ACC112 (cell line): ENCODE measurements at regions not wholly inside any gene's neighbourhood (a gene's known extent, or its start where the extent isn't known, plus 50 kb on each side); places are given as distances from the start of the nearest gene placed in this dataset.
"Not testable (repeated sequence)": the region's sequence is repeated elsewhere in the genome, so short reads cannot be mapped to it uniquely, and the experiment has no call there.

Experiments used
- H2AFZ ChIP-seq: fragments of 200-600 bp; sonication (generic); one replicate; pipeline ENCODE4 v1.6.0; 2017; ENCODE audit warnings: antibody characterized with exemption, low read length; ENCODE audit not compliant: unreplicated experiment
- H3K27ac ChIP-seq: fragments of 200-600 bp; sonication (generic); 2 replicates; pipeline ENCODE4 v1.5.1; 2014; ENCODE audit warnings: low read depth, mild to moderate bottlenecking, antibody characterized with exemption, low read length, moderate library complexity
- H3K27me3 ChIP-seq: fragments of 200-600 bp; sonication (generic); 2 replicates; pipeline ENCODE4 v1.6.1; 2014; ENCODE audit warnings: mild to moderate bottlenecking, antibody characterized with exemption, low read length, moderate library complexity, mixed read lengths; ENCODE audit not compliant: insufficient read depth
- H3K36me3 ChIP-seq: fragments of 200-600 bp; sonication (generic); 2 replicates; pipeline ENCODE4 v1.6.1; 2016; ENCODE audit warnings: mild to moderate bottlenecking, antibody characterized with exemption, low read length, moderate library complexity, mixed read lengths; ENCODE audit not compliant: insufficient read depth
- H3K4me1 ChIP-seq: fragments of 200-600 bp; sonication (generic); one replicate; pipeline ENCODE4 v1.6.1; 2016; ENCODE audit warnings: low read length, mixed read lengths; ENCODE audit not compliant: insufficient read depth, unreplicated experiment, control insufficient read depth
- H3K4me3 ChIP-seq: fragments of 200-600 bp; sonication (generic); 2 replicates; pipeline ENCODE4 v1.5.1; 2014; ENCODE audit warnings: mild to moderate bottlenecking, low read depth, low read length
- H3K79me2 ChIP-seq: fragments of 200-600 bp; sonication (generic); one replicate; pipeline ENCODE4 v1.6.0; 2016; ENCODE audit warnings: low read length; ENCODE audit not compliant: control insufficient read depth, unreplicated experiment, insufficient read depth

DNA sequence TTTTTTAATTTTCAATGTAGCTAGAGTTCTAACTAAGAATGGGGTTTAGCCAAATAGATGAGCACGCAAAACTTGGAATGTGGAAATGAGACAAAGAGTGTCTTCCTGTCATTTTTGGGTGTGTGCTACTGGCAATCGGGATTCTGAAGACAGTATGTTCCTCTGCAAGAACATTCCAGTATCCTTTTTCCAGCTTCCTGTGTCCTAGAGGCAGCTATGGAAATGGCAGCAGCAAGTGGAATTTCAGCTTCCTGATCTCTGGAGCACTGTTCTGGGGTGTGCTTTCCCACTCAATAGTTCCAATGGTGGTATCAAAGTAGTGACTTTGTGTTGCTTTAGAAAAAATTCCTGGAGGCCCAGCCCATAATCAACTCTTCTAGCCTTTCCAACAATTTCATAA lies 642.9 kb upstream of the KCNMB2 start:
- Histone ChIP-seq H3K4me1 (peaks cover 17% of the 10 kb centered on the region), H3K27ac (peak overlapping the region; percentile 33), H2AFZ (no peak overlapping the region), H3K4me3 (no peak overlapping the region; the same call in 1 of the 2 replicates), H3K36me3 (0 out of 2 replicates have a peak, but pooled peaks cover 3% of the 10 kb centered on the region), H3K79me2 (no peaks in the 10 kb centered on the region), H3K27me3 (no peaks in the 10 kb centered on the region)

DNA sequence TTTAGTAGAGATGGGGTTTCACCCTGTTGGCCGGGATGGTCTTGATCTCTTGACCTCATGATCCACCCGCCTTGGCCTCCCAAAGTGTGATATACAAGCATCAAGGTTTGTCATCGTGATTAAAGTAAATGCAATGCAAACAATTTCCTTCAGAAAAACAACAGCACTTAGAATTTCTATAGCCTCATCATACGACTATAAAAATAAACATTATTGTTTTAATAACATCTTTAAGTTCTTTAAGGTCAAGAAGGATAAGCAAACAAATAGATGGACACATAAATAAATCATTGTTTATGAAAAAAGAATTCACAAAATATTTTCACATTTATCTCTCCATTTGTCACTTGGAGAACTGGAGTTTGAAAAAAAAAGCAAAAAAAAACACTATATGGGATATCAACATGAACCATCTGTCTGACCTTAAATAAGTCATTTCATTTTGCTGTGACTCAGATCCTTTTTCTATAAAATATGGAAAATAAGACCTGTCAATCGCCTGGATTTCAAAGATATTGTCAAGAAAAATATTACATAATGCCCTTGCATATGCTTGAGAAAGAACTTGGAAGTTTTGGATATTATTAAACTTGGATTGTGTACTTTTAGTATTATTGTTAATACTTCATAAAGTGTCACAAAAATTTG lies 642.0 kb upstream of the KCNMB2 start:
- H3K27me3 ChIP-seq = no peaks in the 10 kb centered on the region

DNA sequence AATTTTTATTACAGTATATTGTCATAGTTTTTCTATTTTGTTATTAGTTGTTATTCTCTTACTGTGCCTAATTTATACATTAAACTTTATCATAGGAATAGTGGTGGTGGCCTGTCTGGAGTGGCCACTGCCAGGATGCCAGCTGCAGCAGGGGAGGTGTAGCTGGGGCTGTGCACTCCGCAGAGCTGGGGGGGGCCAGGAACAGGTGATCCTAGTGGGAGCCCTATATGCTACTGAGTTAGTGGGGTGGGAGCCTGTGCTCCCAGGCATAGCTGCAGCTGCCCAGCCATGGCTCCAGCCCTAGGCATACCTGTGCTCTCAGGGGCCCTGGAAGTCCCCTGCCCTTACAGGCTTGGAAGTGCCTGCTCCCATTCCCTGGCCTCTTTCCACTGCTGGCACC lies 638.1 kb upstream of the KCNMB2 start:
- Histone ChIP-seq H3K79me2 (no peaks in the 10 kb centered on the region), H3K27ac (no peak overlapping the region), H3K4me1 (peaks cover 17% of the 10 kb centered on the region), H3K27me3 (no peaks in the 10 kb centered on the region), H3K4me3 (no peak overlapping the region), H2AFZ (no peak overlapping the region), H3K36me3 (0 out of 2 replicates have a peak, but pooled peaks cover 6% of the 10 kb centered on the region)

More for the DNA sequence above, 642.0 kb upstream of the KCNMB2 start:
- peak overlapping the region; percentile 11; the same call in 1 of the 2 replicates for H3K27ac ChIP-seq
- H3K4me1 ChIP-seq = peaks cover 17% of the 10 kb centered on the region
- H2AFZ ChIP-seq = no peak overlapping the region
- no peak overlapping the region for H3K4me3 ChIP-seq
- H3K36me3 ChIP-seq = 0 out of 2 replicates have a peak, but pooled peaks cover 3% of the 10 kb centered on the region
- H3K79me2 ChIP-seq = no peaks in the 10 kb centered on the region

DNA sequence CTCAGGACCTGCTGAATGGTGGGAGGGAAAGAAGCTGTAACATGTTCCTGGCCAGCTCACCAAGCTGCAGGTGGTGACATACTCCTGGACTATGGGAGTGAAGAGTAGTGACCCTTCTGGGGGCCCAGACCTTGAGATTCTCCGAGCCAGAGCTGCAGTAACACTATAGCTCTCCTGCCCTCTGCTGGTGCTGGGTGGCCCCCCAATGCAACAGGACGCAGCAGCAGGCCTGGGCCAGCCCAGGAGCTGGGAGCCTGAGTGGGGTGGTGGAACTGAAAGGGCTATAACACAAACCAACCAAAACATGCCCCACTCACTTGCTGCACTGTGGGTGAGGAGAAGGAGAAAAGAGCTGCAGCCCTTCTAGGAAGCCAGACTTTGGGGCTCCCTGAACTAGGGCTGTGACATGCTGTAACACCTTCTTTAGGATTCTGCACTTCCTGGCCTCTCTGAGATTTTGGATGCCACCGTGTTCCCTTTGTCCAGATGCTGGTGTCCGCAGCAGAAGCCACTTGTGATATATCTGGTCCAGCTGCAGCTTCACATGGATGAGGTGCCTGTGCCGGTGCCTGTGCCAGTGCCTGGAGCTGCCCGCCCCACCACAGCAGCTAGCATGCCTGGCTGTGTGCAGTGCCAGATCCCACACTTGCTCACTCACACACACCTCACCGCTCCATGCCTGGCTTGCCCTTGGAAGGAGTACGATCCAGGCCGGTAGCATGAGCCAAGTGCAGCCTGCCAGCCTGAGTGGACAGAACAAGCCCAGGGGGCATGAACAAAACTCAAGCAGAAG lies 636.8 kb upstream of the KCNMB2 start:
- no peaks in the 10 kb centered on the region for H3K79me2 ChIP-seq
- no peak overlapping the region for H2AFZ ChIP-seq

DNA sequence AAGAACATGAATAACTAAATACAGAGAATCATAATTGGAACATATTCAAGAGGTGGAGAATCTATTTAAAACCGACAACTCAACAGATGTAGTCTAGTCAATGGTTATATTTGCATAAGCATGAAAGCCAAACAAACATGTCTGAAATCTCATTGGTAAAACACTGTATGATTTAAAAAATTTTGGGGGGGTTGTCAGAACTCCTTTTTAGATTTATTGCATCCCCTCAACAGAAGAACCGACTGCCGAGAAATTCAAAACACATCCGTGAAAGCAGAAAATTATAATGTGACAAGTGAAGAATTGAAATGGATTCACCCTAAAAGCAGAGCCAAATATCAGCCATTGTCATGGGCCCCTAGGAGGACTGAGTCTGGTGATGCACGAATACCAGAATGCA lies 633.4 kb upstream of the KCNMB2 start:
- Histone ChIP-seq H3K27me3 (no peaks in the 10 kb centered on the region), H3K79me2 (no peaks in the 10 kb centered on the region), H3K4me3 (no peak overlapping the region), H3K36me3 (0 out of 2 replicates have a peak, but pooled peaks cover 3% of the 10 kb centered on the region), H2AFZ (no peak overlapping the region), H3K4me1 (peaks cover 34% of the 10 kb centered on the region), H3K27ac (no peak overlapping the region)

More for the DNA sequence above, 636.8 kb upstream of the KCNMB2 start:
- Histone ChIP-seq H3K27ac (no peak overlapping the region), H3K27me3 (no peaks in the 10 kb centered on the region), H3K4me1 (peaks cover 12% of the 10 kb centered on the region), H3K4me3 (no peak overlapping the region), H3K36me3 (0 out of 2 replicates have a peak, but pooled peaks cover 6% of the 10 kb centered on the region)

DNA sequence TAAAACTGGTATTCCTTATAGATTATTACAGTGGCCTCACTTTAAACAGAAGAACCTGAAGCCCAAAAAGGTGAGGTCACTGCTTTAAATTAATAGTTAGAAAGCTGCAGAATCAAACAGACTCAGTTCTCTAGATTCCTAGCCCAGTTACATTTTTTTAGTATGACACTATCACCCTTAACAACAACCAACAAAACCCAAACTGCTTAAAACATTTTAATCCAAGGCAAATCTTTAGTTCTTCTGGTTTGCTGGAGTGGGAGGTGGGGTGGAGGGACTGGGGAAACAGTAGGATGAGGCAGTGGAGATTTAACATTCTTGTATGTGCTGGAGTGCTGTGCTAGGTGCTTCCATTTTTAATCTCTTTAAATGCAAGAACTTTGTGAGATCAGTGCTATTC lies 631.6 kb upstream of the KCNMB2 start:
- Histone ChIP-seq H3K27me3 (no peaks in the 10 kb centered on the region), H3K27ac (peak overlapping the region; percentile 94), H3K4me3 (no peak overlapping the region), H3K79me2 (no peaks in the 10 kb centered on the region), H3K4me1 (peaks cover 34% of the 10 kb centered on the region), H2AFZ (peak overlapping the region; percentile 41), H3K36me3 (0 out of 2 replicates have a peak, but pooled peaks cover 2% of the 10 kb centered on the region)

DNA sequence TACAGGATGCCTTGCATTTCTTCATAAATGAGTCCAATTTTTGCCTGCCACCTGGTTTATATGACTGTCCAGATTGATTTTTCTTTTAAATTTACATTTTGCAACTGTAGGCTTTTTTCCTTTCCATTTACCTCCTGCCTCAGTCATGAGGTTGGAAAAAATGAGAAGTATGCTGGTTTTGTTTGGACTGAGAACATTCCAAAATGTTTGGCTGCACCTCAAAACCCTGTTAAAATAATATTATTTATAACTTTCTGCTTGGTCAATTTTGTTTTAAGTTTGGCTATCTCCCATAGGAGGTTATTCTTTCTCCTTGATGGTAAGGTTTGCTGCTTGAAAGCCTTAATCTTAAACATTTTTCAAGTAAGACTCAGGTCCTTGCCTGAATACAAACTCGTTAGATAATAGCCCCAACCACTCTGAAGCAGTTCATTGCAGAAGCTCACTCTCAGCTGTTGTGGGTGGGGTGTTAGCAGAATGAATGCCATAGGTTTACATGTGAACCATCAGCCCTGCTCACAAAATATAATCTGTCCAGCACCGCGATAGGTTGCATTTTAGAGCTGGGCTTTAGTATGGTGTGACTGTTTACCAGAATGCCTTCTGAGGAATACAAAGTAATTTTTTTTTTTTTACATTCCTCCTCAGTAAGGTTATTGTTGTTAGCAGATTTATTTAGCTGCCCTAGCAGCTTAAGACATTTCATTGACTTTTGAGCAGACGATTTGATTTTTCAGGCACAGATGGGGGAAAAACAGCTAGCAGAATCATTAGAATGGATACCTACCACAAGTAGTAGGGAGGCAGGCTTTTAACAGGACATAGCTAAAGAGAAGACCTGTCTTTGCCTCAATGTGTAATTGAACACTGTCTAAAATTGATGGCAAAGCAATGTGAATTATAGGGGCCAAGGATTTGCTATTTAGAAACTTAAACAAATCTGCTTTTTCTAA lies 630.8 kb upstream of the KCNMB2 start:
- H3K4me1 ChIP-seq = peaks cover 34% of the 10 kb centered on the region
- H3K27me3 ChIP-seq = no peaks in the 10 kb centered on the region
- H3K27ac ChIP-seq = peak overlapping the region; percentile 94
- no peaks in the 10 kb centered on the region for H3K36me3 ChIP-seq
- peak overlapping the region; percentile 41 for H2AFZ ChIP-seq
- H3K4me3 ChIP-seq = peak overlapping the region; percentile 19
- H3K79me2 ChIP-seq = no peaks in the 10 kb centered on the region

DNA sequence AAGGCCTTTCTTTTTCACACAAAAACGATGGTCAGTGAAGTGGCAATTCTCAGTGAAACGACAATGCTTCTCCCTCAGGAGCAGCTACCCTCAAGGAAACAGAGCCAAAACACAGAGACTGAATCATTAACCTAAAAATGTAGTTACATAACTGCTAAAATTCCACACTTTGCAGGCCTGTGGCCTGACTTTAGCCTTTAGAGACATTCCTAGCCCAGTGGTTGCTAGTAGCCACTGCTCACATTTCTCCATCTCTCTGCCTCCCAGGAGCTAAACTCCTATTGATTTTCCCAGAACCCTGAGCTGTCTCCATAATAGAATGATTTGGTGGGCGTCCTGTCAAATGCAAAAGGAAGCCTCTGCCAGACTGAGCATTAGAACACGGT lies 630.1 kb upstream of the KCNMB2 start:
- peaks cover 34% of the 10 kb centered on the region for H3K4me1 ChIP-seq
- no peaks in the 10 kb centered on the region for H3K36me3 ChIP-seq
- no peaks in the 10 kb centered on the region for H3K79me2 ChIP-seq
- H3K27ac ChIP-seq = peak overlapping the region; percentile 94
- H3K4me3 ChIP-seq = peak overlapping the region; percentile 19
- H3K27me3 ChIP-seq = no peaks in the 10 kb centered on the region
- peak overlapping the region; percentile 26 for H2AFZ ChIP-seq

DNA sequence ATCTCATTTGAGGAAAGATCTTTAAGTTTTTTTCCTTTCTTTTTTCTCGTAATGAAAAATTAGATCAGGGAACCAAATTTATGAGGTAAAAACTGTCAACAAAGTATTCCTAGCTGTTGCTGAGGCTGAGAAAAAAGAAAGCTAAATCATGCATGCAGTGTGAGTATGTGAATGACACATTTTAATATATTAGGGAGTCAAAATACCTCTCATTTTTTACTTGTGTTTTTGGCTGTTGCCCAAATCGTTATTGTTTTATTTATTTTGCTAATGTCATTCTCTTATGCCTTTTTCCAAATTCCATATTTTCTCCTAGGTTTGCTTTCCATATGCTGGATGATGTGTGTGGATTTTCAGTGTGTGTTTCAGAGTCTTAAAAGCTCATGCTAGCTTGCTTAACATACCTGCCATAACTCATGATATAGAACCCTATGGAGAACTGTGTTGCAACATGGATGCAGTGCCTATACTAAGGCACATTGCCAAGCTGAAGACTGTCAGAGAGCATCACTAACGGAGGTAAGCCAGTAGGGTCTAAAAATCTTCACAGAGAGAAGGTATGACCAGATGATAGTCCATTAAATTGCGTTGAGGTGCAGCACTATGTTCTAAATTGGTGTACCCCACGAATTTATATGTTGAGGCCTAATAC lies 629.5 kb upstream of the KCNMB2 start:
- Histone ChIP-seq H2AFZ (no peak overlapping the region), H3K36me3 (no peaks in the 10 kb centered on the region), H3K27ac (peak overlapping the region; percentile 94), H3K27me3 (no peaks in the 10 kb centered on the region), H3K4me1 (peaks cover 34% of the 10 kb centered on the region), H3K4me3 (peak overlapping the region; percentile 19), H3K79me2 (no peaks in the 10 kb centered on the region)

DNA sequence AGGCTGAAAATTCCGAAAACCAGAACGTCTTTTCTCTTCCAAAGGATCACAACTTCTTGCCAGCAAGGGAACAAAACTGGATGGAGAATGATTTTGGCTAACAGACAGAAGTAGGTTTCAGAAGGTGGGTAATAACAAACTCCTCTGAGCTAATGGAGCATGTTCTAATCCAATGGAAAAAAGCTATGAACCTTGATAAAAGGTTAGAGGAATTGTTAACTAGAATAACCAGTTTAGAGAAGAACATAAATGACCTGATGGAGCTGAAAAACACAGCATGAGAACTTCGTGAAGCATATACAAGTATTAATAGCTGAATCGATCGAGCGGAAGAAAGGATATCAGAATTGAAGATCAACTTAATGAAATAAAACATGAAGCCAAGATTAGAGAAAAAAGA lies 626.7 kb upstream of the KCNMB2 start:
- H3K79me2 ChIP-seq, H2AFZ ChIP-seq, H3K36me3 ChIP-seq, H3K27me3 ChIP-seq, H3K4me3 ChIP-seq, H3K27ac ChIP-seq: not testable (repeated sequence)
- H3K4me1 ChIP-seq = peaks cover 26% of the 10 kb centered on the region
